ENCODE measurements at regions not wholly inside any gene's neighbourhood (a gene's known extent, or its start where the extent isn't known, plus 50 kb on each side); places are given as distances from the start of the nearest gene placed in this dataset.

DNA sequence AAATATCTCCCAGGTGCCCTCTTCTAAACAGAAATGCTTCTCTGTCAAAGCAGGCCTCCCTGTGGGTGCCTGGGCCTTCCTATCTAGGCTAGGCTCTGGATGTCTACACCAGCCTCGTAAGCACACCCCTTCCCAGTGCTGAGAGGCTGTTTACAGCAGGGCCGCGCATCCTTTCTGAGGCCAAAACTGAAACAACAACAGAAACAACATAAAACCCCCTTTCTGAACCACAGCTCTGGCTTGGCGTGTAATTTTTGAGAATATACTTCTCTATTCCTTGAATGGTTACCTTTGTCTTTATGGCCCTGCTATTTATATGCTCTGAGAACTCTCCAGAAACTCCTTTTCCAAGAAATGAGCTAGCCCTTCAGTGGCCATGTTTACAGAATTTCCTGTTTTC is 118.4 kb downstream of the BCL2L11 start:
- no peak for DNase-seq (ENCODE audit: low spot score)
- H2AFZ ChIP-seq (ENCODE audit: low read length): no peak overlapping the region
- H3K9me2 ChIP-seq (ENCODE audit: insufficient read depth, low read length): no peaks in the 10 kb centered on the region
- no peaks in the 10 kb centered on the region for H3K79me2 ChIP-seq (ENCODE audit: insufficient read depth, low read depth, low read length)
- no peak overlapping the region for H3K4me2 ChIP-seq (ENCODE audit: low read length)
- no peaks in the 10 kb centered on the region for H3K9me3 ChIP-seq (ENCODE audit: low read length)
- no peaks in the 10 kb centered on the region for H4K20me1 ChIP-seq (ENCODE audit: insufficient read depth, low read length)
- TF ChIP-seq, protein P1, sequence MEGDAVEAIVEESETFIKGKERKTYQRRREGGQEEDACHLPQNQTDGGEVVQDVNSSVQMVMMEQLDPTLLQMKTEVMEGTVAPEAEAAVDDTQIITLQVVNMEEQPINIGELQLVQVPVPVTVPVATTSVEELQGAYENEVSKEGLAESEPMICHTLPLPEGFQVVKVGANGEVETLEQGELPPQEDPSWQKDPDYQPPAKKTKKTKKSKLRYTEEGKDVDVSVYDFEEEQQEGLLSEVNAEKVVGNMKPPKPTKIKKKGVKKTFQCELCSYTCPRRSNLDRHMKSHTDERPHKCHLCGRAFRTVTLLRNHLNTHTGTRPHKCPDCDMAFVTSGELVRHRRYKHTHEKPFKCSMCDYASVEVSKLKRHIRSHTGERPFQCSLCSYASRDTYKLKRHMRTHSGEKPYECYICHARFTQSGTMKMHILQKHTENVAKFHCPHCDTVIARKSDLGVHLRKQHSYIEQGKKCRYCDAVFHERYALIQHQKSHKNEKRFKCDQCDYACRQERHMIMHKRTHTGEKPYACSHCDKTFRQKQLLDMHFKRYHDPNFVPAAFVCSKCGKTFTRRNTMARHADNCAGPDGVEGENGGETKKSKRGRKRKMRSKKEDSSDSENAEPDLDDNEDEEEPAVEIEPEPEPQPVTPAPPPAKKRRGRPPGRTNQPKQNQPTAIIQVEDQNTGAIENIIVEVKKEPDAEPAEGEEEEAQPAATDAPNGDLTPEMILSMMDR (conservative IDR thresholded peaks at IDR 0.05; ENCODE audit: low read length): no peak
- TF ChIP-seq EZH2phosphoT487 (IDR thresholded peaks at IDR 0.05; ENCODE audit: borderline replicate concordance, low read depth, low read length): no peak
- CTCF ChIA-PET (ENCODE audit: unreplicated experiment): no interaction called here
- no peak overlapping the region for H3K27ac ChIP-seq (ENCODE audit: low read depth, low read length, poor library complexity, severe bottlenecking)
- intact Hi-C loops (cut with micrococcal nuclease; ENCODE audit: unreplicated experiment): no loop called here
- no peak overlapping the region for H3K4me3 ChIP-seq (ENCODE audit: low read depth, low read length, poor library complexity, severe bottlenecking)
- no peaks in the 10 kb centered on the region for H3K36me3 ChIP-seq (ENCODE audit: insufficient read depth, low read length)
- BruUV-seq (replicated peaks): no TSS peak
- POLR2A ChIA-PET: no interaction called here
- H3K4me1 ChIP-seq (ENCODE audit: insufficient read depth, low read length, poor library complexity, severe bottlenecking): no peaks in the 10 kb centered on the region

DNA sequence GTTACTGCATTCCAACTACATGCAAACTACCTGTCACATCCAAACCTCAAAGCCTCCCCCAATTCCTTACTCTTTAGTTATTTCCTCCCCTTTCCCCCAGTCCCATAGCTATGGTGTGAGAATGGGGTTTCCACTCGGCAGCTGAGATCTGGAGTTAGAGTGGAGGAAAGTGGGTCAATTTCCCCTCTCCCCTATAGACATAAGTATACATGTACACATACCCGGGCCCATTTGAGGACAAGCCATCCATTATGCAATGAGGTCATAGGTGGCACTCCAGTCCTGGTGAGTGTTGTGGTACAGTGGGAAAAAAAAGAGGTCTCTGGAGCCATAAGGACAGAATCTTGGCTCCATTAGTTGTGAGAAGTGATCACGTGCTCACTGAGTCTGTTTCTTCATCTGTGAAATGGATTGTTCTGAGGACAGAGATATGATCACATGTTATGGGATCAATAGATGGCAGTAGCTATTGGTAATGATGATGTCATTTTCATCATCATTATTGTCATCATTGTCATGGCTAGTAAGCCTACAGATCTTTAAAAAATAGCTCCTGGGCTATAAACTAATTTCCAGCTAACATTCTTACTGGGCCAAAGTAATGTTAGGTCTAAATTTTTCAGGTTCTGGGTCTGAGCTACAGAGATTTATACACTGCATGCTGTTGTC is 119.0 kb downstream of the BCL2L11 start:
- H3K36me3 ChIP-seq (ENCODE audit: insufficient read depth, low read length): no peaks in the 10 kb centered on the region
- H3K9me2 ChIP-seq (ENCODE audit: insufficient read depth, low read length): no peaks in the 10 kb centered on the region
- H4K20me1 ChIP-seq (ENCODE audit: insufficient read depth, low read length): no peaks in the 10 kb centered on the region
- no TSS peak for BruUV-seq (replicated peaks)
- no peak for TF ChIP-seq EZH2phosphoT487 (IDR thresholded peaks at IDR 0.05; ENCODE audit: borderline replicate concordance, low read depth, low read length)
- TF ChIP-seq, protein P1 (conservative IDR thresholded peaks at IDR 0.05; ENCODE audit: low read length): no peak
- DNase-seq (ENCODE audit: low spot score): no peak
- no peak overlapping the region for H3K27ac ChIP-seq (ENCODE audit: low read depth, low read length, poor library complexity, severe bottlenecking)
- H3K4me2 ChIP-seq (ENCODE audit: low read length): no peak overlapping the region
- no peaks in the 10 kb centered on the region for H3K9me3 ChIP-seq (ENCODE audit: low read length)
- ChIA-PET CTCF (ENCODE audit: unreplicated experiment) (no interaction called here), POLR2A (no interaction called here)
- no peaks in the 10 kb centered on the region for H3K4me1 ChIP-seq (ENCODE audit: insufficient read depth, low read length, poor library complexity, severe bottlenecking)
- no peaks in the 10 kb centered on the region for H3K79me2 ChIP-seq (ENCODE audit: insufficient read depth, low read depth, low read length)
- intact Hi-C loops (cut with micrococcal nuclease; ENCODE audit: unreplicated experiment): no loop called here
- no peak overlapping the region for H2AFZ ChIP-seq (ENCODE audit: low read length)
- H3K4me3 ChIP-seq (ENCODE audit: low read depth, low read length, poor library complexity, severe bottlenecking): no peak overlapping the region

DNA sequence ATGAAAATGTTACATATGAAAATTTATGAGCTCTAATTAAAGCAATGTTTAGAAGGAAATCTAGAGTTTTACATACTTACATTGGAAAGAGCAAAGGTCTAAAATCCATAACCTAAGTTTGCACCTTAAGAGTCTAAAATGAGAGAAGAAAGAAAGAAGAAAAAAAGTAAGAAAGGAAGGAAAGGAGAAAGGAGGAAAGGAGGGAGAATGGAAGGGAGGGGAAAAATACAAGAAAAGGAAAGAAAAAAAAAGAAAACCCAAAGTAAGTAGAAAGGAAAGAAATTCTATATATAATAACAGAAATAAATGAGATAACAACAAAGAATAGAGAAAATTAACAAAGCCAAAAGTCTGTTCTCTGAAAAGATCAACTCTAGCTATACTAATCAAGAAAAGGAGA is 122.6 kb downstream of the BCL2L11 start:
- H3K36me3 ChIP-seq (ENCODE audit: insufficient read depth, low read length): no peaks in the 10 kb centered on the region
- no peak overlapping the region for H3K27ac ChIP-seq (ENCODE audit: low read depth, low read length, poor library complexity, severe bottlenecking)
- ChIA-PET POLR2A (no interaction called here), CTCF (ENCODE audit: unreplicated experiment) (no interaction called here)
- no peaks in the 10 kb centered on the region for H3K9me3 ChIP-seq (ENCODE audit: low read length)
- no peaks in the 10 kb centered on the region for H3K79me2 ChIP-seq (ENCODE audit: insufficient read depth, low read depth, low read length)
- H3K9me2 ChIP-seq (ENCODE audit: insufficient read depth, low read length): no peaks in the 10 kb centered on the region
- no peaks in the 10 kb centered on the region for H3K4me1 ChIP-seq (ENCODE audit: insufficient read depth, low read length, poor library complexity, severe bottlenecking)
- intact Hi-C loops (cut with micrococcal nuclease; ENCODE audit: unreplicated experiment): no loop called here
- no peak overlapping the region for H2AFZ ChIP-seq (ENCODE audit: low read length)
- BruUV-seq (replicated peaks): no TSS peak
- no peaks in the 10 kb centered on the region for H4K20me1 ChIP-seq (ENCODE audit: insufficient read depth, low read length)
- no peak overlapping the region for H3K4me2 ChIP-seq (ENCODE audit: low read length)
- no peak for TF ChIP-seq EZH2phosphoT487 (IDR thresholded peaks at IDR 0.05; ENCODE audit: borderline replicate concordance, low read depth, low read length)
- TF ChIP-seq, protein P1 (conservative IDR thresholded peaks at IDR 0.05; ENCODE audit: low read length): no peak
- H3K4me3 ChIP-seq (ENCODE audit: low read depth, low read length, poor library complexity, severe bottlenecking): no peak overlapping the region
- no peak for DNase-seq (ENCODE audit: low spot score)
